HepG2 (cell line): ENCODE measurements at regions not wholly inside any gene's neighbourhood (a gene's known extent, or its start where the extent isn't known, plus 50 kb on each side); places are given as distances from the start of the nearest gene placed in this dataset.

ENCODE experiments used
- CTCF ChIP-seq: sonication (generic); formaldehyde crosslinking; IDR thresholded peaks from 2 replicates; pipeline ENCODE4 v1.5.0; 2020; ENCODE audit warnings: mild to moderate bottlenecking, missing genetic modification reagents, moderate library complexity
- FOXA1 ChIP-seq, 2 experiments: fragments of 450-650 bp in 1 of 2; sonication (generic) in 1 of 2; formaldehyde crosslinking in 1 of 2; IDR thresholded peaks; 2 replicates each; pipeline versions ENCODE4 v1.4.0 to v1.6.1; 2016 to 2020; ENCODE audit warnings: missing genetic modification reagents in 1 of 2
- KLF12 ChIP-seq: sonication (generic); formaldehyde crosslinking; IDR thresholded peaks from 2 replicates; pipeline ENCODE4 v1.4.0; 2020; ENCODE audit warnings: missing genetic modification reagents, borderline replicate concordance
- SNAPC5 ChIP-seq: sonication (generic); formaldehyde crosslinking; IDR thresholded peaks from 2 replicates; pipeline ENCODE4 v1.8.1; 2023; ENCODE audit warnings: mild to moderate bottlenecking, missing genetic modification reagents, borderline replicate concordance
- SUZ12 ChIP-seq: fragments of 150-350 bp; IDR thresholded peaks from 2 replicates; pipeline ENCODE4 v1.6.1; 2014; ENCODE audit warnings: low read depth, low read length
- ZSCAN29 ChIP-seq: sonication (generic); formaldehyde crosslinking; conservative IDR thresholded peaks from 2 replicates; pipeline ENCODE4 v1.4.0; 2020; ENCODE audit warnings: mild to moderate bottlenecking, missing genetic modification reagents

- TF ChIP-seq CTCF = no peak
- TF ChIP-seq SNAPC5 (CRISPR knock-in tag) = no peak
- TF ChIP-seq KLF12 (CRISPR knock-in tag) = no peak
- TF ChIP-seq SUZ12 = no peak
- no peak for TF ChIP-seq ZSCAN29 (CRISPR knock-in tag)
- no peak for TF ChIP-seq FOXA1 (IDR thresholded peaks at IDR 0.05)
- TF ChIP-seq FOXA1 (CRISPR knock-in tag; IDR thresholded peaks at IDR 0.05) = no peak
Measured at GRCh38 chr10:124279298-124279697, 139.4 kb downstream of the OAT start.
